ENCODE measurements at regions not wholly inside any gene's neighbourhood (a gene's known extent, or its start where the extent isn't known, plus 50 kb on each side); places are given as distances from the start of the nearest gene placed in this dataset.

DNA sequence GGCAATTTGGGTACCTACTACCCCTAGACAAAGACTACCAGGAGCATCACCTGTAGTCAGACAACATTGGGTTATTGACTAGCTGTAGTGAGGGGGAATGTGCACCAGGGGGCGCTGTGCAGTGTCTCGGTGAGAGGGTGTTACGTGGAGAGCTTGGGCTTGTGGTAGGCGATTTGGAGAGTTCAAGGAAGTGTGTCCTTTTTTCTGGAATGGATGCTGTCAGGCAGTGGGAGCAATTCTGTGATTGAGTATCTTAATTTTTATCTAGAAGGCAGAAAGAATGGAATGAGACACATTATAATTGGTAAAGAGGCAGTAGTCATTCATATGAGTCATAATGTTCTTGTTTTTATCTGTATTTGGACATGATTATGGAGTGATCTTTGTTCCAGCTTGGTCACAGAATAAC lies 187.7 kb downstream of the GALC start:
- TF ChIP-seq ZFX (IDR thresholded peaks at IDR 0.05): no peak
- TF ChIP-seq, protein P1, sequence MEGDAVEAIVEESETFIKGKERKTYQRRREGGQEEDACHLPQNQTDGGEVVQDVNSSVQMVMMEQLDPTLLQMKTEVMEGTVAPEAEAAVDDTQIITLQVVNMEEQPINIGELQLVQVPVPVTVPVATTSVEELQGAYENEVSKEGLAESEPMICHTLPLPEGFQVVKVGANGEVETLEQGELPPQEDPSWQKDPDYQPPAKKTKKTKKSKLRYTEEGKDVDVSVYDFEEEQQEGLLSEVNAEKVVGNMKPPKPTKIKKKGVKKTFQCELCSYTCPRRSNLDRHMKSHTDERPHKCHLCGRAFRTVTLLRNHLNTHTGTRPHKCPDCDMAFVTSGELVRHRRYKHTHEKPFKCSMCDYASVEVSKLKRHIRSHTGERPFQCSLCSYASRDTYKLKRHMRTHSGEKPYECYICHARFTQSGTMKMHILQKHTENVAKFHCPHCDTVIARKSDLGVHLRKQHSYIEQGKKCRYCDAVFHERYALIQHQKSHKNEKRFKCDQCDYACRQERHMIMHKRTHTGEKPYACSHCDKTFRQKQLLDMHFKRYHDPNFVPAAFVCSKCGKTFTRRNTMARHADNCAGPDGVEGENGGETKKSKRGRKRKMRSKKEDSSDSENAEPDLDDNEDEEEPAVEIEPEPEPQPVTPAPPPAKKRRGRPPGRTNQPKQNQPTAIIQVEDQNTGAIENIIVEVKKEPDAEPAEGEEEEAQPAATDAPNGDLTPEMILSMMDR (conservative IDR thresholded peaks at IDR 0.05): peak; percentile 90
- H3K27ac ChIP-seq: no peak overlapping the region

DNA sequence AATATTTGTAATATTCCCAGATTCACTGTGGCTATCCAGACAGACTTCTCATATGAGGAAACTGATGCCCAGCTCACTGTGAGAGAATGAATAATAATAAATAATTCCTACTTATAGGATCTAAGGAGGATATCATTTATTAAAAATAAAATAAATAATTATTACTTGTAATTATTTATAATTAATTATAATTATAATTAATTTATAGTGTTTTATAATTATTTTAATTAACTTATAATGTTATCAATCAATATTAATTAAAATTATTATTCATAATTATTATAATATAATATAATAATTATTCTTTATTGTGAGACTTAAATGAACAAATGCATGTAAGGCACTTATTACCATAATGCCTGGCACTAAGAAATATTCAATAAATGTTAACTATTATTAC lies 192.8 kb downstream of the GALC start:
- no peak for TF ChIP-seq ZFX (IDR thresholded peaks at IDR 0.05)
- TF ChIP-seq, protein P1 (conservative IDR thresholded peaks at IDR 0.05): no peak
- H3K27ac ChIP-seq: no peak overlapping the region

GRCh38 chr14:87799400-87799799 lies 193.6 kb downstream of the GALC start:
- no peak overlapping the region for H3K27ac ChIP-seq
- TF ChIP-seq ZFX (IDR thresholded peaks at IDR 0.05): no peak
- TF ChIP-seq, protein P1 (conservative IDR thresholded peaks at IDR 0.05): no peak

GRCh38 chr14:87797001-87797400 lies 196.0 kb downstream of the GALC start:
- no peak overlapping the region for H3K27ac ChIP-seq
- TF ChIP-seq, protein P1 (conservative IDR thresholded peaks at IDR 0.05): no peak
- no peak for TF ChIP-seq ZFX (IDR thresholded peaks at IDR 0.05)

- TF ChIP-seq, protein P1 (conservative IDR thresholded peaks at IDR 0.05): no peak
- TF ChIP-seq ZFX (IDR thresholded peaks at IDR 0.05): no peak
- H3K27ac ChIP-seq: no peak overlapping the region
Measured at GRCh38 chr14:87794561-87794960, 198.4 kb downstream of the GALC start.

- no peak overlapping the region for H3K27ac ChIP-seq
- no peak for TF ChIP-seq ZFX (IDR thresholded peaks at IDR 0.05)
- TF ChIP-seq, protein P1 (conservative IDR thresholded peaks at IDR 0.05): no peak
Measured at GRCh38 chr14:87785897-87786296, 207.1 kb downstream of the GALC start.

- TF ChIP-seq ZFX (IDR thresholded peaks at IDR 0.05): no peak
- TF ChIP-seq, protein P1 (conservative IDR thresholded peaks at IDR 0.05): no peak
- H3K27ac ChIP-seq: no peak overlapping the region
Measured at GRCh38 chr14:87784386-87784785, 208.6 kb downstream of the GALC start.

Measured in C4-2B (cell line).